Activated T-cell treated with anti-CD3 and anti-CD28 coated beads, Interleukin-2, amount 50 U/mL, for 1 hour (primary cell): ENCODE measurements at regions not wholly inside any gene's neighbourhood (a gene's known extent, or its start where the extent isn't known, plus 50 kb on each side); places are given as distances from the start of the nearest gene placed in this dataset.

Experiments
- DNase-seq: peaks from one replicate; pipeline ENCODE4 v3.0.0-alpha.2; 2020

DNA sequence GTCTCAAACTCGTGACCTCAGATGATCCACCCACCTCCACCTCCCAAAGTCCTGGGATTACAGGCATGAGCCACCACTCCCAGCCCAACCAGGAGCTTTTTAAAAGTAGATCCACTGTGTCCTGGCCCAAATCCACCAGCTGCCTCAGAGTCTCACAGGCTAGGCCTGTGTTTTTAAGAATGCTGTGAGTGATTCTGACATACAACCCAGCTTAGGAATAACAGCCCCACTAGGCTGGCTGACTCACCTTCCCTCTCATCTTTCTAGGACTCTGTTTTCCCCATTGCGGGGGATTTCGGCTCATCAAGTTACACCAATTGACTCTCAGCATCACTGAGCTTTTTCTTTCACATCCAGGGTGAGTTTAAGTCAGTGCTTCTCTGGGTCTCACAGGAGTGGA lies 207.6 kb downstream of the SKIDA1 start:
- no peak for DNase-seq

DNA sequence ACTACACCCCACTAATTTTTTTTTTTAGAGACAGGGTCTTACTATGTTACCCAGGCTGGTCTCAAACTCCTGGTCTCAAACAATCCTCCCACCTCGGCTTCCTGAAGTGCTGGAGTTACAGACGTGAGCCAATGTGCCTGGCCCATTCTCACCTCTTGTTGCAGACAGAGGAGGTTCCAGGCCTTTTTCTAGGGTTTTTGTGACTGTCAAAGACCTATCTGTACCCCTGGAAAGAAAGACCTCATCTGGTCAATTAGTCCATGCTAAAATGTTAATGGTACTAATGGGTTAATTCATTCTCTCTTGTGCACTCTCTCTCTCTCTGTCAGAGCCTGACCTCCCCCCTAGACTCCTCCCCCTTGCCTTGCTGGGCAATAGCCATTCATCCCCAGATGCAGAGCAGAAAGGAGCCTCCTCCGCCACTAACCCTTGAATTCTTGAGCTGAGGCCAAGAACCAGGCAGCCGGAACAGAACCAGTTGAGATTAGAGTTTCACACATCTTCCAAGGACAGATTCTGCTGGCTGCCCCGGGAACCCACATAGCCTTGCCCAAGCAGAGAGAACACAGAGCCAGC lies 209.7 kb downstream of the SKIDA1 start:
- DNase-seq: no peak

GRCh38 chr10:21314906-21315644 lies 210.4 kb downstream of the SKIDA1 start:
- DNase-seq: no peak

- DNase-seq: no peak
Measured at GRCh38 chr10:21314111-21314626, 211.3 kb downstream of the SKIDA1 start.

DNA sequence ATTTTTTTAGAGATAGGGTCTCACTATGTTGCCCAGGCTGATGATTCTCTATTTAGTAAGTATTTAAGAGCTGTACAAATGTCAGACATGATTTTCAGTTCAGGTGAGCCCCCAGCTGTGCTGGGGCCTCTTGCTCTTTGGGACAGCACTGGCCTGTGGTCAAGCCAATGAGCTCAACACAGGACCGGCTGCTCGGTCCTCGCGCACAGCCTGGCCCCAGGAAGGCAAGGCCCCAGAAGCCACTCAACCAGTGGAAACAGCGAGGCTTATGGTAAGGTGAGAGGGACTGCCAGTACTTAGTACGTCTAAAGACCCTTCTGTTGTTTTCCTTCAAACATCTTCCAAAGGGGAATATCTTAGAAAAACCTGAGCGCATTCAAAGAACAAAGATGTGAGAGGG lies 211.8 kb downstream of the SKIDA1 start:
- no peak for DNase-seq

DNA sequence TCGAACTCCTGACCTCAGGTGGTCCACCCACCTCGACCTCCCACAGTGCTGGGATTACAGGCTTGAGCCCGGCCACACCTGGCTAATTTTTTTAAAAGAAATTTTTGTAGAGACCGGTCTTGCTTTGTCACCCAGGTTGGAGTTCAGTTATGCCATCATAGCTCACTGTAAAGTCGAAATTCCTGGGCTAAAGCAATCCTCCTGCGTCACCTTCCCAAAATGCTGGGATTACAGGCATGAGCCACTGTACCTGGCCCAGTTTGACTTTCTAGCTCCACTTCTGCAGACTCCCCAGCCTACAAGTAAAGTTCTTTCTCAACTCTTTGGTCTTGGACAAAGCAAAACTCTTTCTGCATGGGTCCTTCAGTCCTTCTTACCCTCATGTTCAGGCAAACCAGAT lies 214.1 kb downstream of the SKIDA1 start:
- DNase-seq: no peak

- no peak for DNase-seq
Measured at GRCh38 chr10:21309427-21309826, 216.1 kb downstream of the SKIDA1 start.

GRCh38 chr10:21308946-21309345 lies 216.5 kb downstream of the SKIDA1 start:
- no peak for DNase-seq

DNA sequence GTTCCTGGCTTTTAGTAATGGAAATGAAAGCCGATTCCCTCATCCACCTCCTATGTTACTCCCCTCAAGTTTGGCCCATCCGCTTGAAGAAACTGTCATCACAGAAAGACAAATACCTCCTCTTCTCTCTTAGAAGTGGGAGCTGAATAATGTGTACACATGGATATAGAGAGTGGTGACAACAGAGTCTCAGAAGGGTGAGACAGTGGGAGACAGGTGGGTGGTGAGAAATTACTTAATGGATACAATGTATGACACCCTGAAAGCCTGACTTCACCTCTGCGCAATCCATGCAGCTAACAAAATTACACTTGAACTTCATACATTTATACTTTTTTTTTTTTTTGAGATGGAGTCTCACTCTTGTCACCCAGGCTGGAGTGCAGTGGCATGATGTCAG lies 217.5 kb downstream of the SKIDA1 start:
- no peak for DNase-seq

DNA sequence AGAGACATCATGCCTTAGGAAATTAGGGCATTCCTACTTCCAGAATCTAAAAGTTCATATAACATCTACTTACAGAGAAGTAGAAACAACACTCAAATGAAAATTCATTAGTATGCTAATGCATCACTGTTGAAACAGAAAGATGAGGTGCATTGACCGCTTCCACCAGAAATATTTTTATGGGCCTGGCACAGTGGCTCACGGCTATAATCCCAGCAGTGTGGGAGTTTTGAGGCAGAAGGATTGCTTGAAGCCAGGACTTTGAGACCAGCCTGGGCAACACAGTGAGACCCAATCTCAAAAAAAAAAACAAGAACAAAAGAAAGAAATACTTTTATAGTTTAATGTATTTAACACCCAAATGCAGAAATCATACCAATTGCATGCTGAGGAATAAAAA lies 220.9 kb downstream of the SKIDA1 start:
- no peak for DNase-seq

DNA sequence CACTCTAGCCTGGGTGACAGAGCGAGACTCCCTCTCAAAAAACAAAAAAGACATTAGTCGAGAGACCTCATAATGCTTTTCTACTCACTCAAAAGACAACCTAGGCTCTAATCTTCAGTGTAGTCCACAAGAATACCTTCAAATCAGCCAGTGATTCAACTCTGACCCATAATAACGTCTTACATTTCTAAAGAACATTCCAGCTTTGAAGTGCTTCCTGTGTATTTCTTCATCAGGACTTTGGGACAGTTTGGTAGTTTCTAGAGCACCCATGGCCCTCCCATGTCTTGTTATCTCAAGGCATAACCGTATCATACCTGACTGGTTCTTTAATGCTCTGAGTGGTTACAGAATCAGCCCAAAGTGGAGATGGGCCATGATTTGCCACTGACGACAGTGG lies 221.3 kb downstream of the SKIDA1 start:
- DNase-seq: no peak

- DNase-seq: no peak
Measured at GRCh38 chr10:21300551-21300950, 224.9 kb downstream of the SKIDA1 start.

- DNase-seq: no peak
Measured at GRCh38 chr10:21299330-21299729, 226.2 kb downstream of the SKIDA1 start.

DNA sequence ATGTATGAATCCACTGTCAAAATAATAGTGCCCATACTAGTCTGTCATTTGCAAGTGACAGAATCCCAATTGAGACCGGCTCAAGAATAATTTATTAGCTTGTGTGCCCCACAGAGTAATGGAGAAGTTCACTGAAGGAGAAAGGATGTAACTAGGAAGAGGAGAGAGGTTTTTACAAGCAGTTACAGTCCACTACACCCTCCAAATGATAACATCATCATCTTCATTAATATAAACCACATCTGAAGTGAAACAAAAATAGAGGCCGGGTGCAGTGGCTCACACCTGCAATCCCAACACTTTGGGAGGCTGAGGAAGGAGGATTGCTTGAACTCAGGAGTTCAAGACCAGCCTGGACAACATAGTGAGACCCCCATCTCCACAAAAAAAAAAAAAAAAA lies 226.8 kb downstream of the SKIDA1 start:
- no peak for DNase-seq

DNA sequence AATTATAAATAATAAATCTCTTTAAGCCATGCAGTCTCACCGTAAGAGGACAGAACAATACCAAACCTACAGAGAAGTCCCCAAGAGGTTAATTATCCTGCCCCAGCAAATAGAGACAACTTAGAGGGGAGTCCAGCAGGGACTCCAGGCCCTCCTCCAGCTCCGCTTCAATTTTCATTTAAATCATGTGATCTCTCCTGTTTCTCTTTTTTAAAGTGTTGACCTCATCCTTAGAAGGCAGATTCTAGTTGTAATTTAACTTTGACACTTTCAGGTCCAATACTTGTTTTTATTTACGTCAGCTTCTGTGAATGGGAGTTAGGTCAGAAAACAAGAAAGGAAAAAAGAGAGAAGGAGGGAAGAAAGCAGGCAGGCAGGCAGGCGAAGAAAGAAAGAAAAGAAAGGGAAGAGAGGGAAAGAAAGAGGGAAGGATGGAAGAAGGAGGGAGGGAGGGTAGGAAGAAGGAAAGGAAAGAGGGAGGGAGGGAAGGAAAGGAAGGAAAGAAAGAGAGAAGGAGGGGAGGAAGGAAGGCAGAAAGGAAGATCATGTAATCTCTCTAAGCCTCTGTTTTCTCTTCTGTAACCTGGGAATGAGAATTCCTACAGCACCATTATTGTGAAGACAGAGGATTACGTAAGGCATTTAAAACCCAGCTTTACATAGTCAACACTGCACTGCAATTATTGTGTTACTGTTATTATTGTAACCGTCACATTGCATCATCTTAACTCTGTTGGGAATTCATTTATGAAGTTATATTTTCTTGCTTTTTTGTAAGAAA lies 227.7 kb downstream of the SKIDA1 start:
- DNase-seq: no peak

- DNase-seq: no peak
Measured at GRCh38 chr10:21296575-21297355, 228.7 kb downstream of the SKIDA1 start.

GRCh38 chr10:21293518-21294356 lies 231.7 kb downstream of the SKIDA1 start:
- no peak for DNase-seq

GRCh38 chr10:21292763-21293517 lies 232.5 kb downstream of the SKIDA1 start:
- no peak for DNase-seq

- DNase-seq: no peak
Measured at GRCh38 chr10:21290499-21291160, 234.9 kb downstream of the SKIDA1 start.

DNA sequence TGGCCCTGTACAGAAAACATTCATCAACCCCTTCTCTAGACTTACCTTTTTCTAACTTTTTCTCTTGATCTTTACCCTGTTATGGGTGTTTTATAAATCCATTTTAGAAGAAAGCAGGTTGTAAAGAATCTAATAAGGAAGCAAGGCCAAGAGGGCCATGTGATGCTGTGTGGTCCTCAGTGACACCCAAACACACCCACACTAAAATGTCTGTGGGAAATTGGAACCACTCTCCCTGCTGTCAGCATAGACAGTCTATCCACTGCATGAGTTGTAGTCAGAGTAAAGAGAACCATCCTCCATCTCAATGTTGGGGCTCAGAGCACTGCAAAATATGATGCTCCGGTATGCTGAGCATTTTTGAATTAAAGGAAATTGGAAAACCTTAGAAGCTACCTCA lies 235.5 kb downstream of the SKIDA1 start:
- no peak for DNase-seq

GRCh38 chr10:21289271-21289670 lies 236.2 kb downstream of the SKIDA1 start:
- DNase-seq: no peak
